NCI-H2171 treated with DMSO at 0.1 percent for 48 hours (cell line): ENCODE measurements at regions not wholly inside any gene's neighbourhood (a gene's known extent, or its start where the extent isn't known, plus 50 kb on each side); places are given as distances from the start of the nearest gene placed in this dataset.

ENCODE experiments used
- DNase-seq: peaks from one replicate; lab custom pipeline; 2025; lab: John Stamatoyannopoulos, UW

GRCh38 chr1:199700551-199700950 is 327.0 kb upstream of the NR5A2 start:
- no peak for DNase-seq

- no peak for DNase-seq
These were observed 325.8 kb upstream of the NR5A2 start for GRCh38 chr1:199701726-199702125.

GRCh38 chr1:199704231-199704630 is 323.3 kb upstream of the NR5A2 start:
- DNase-seq, result no peak

GRCh38 chr1:199705825-199706224 is 321.7 kb upstream of the NR5A2 start:
- no peak for DNase-seq

- DNase-seq, result no peak
These were observed 320.5 kb upstream of the NR5A2 start for GRCh38 chr1:199706826-199707606.

GRCh38 chr1:199710974-199711373 is 316.5 kb upstream of the NR5A2 start:
- no peak for DNase-seq

GRCh38 chr1:199716729-199717128 is 310.8 kb upstream of the NR5A2 start:
- no peak for DNase-seq

- no peak for DNase-seq
These were observed 308.2 kb upstream of the NR5A2 start for GRCh38 chr1:199719156-199719842.

GRCh38 chr1:199720496-199720895 is 307.0 kb upstream of the NR5A2 start:
- DNase-seq, result no peak

GRCh38 chr1:199721001-199721400 is 306.5 kb upstream of the NR5A2 start:
- DNase-seq, result no peak

GRCh38 chr1:199723250-199723956 is 304.1 kb upstream of the NR5A2 start:
- DNase-seq, result no peak

GRCh38 chr1:199724049-199724448 is 303.5 kb upstream of the NR5A2 start:
- no peak for DNase-seq

GRCh38 chr1:199725002-199725565 is 302.4 kb upstream of the NR5A2 start:
- DNase-seq, result no peak

- no peak for DNase-seq
These were observed 299.8 kb upstream of the NR5A2 start for GRCh38 chr1:199727682-199728081.

- no peak for DNase-seq
These were observed 299.2 kb upstream of the NR5A2 start for GRCh38 chr1:199728345-199728744.

GRCh38 chr1:199733125-199733524 is 294.4 kb upstream of the NR5A2 start:
- no peak for DNase-seq

- no peak for DNase-seq
These were observed 293.3 kb upstream of the NR5A2 start for GRCh38 chr1:199734186-199734585.

- no peak for DNase-seq
These were observed 291.9 kb upstream of the NR5A2 start for GRCh38 chr1:199735660-199736059.

GRCh38 chr1:199736646-199737045 is 290.9 kb upstream of the NR5A2 start:
- DNase-seq, result no peak

- DNase-seq, result no peak
These were observed 285.9 kb upstream of the NR5A2 start for GRCh38 chr1:199741586-199741985.

GRCh38 chr1:199742547-199742946 is 285.0 kb upstream of the NR5A2 start:
- no peak for DNase-seq

GRCh38 chr1:199743227-199743626 is 284.3 kb upstream of the NR5A2 start:
- DNase-seq, result no peak
